EL (cell line): ENCODE measurements at regions not wholly inside any gene's neighbourhood (a gene's known extent, or its start where the extent isn't known, plus 50 kb on each side); places are given as distances from the start of the nearest gene placed in this dataset.
A peak's percentile ranks its signal among the peaks of the same experiment; 100 is the strongest.
"Not testable (repeated sequence)": the region's sequence is repeated elsewhere in the genome, so short reads cannot be mapped to it uniquely, and the experiment has no call there.

Source experiments
- DNase-seq: peaks from one replicate; pipeline ENCODE4 v3.0.0-alpha.2; 2016

- not testable (repeated sequence) for DNase-seq
Measured at GRCh38 chr4:10388146-10388545, 69.1 kb downstream of the ZNF518B start.

GRCh38 chr4:10385994-10386394 is 71.2 kb downstream of the ZNF518B start:
- DNase-seq = no peak

GRCh38 chr4:10384974-10385373 is 72.3 kb downstream of the ZNF518B start:
- DNase-seq = no peak

- DNase-seq = no peak
Measured at GRCh38 chr4:10383417-10383816, 73.8 kb downstream of the ZNF518B start.

GRCh38 chr4:10382171-10382570 is 75.1 kb downstream of the ZNF518B start:
- not testable (repeated sequence) for DNase-seq

- DNase-seq = no peak
Measured at GRCh38 chr4:10381146-10381545, 76.1 kb downstream of the ZNF518B start.

- DNase-seq = no peak
Measured at GRCh38 chr4:10380735-10381134, 76.5 kb downstream of the ZNF518B start.

- DNase-seq = peak; percentile 70
Measured at GRCh38 chr4:10371869-10372471, 85.3 kb downstream of the ZNF518B start.

- DNase-seq = no peak
Measured at GRCh38 chr4:10371121-10371520, 86.1 kb downstream of the ZNF518B start.

- no peak for DNase-seq
Measured at GRCh38 chr4:10369517-10369916, 87.7 kb downstream of the ZNF518B start.

- no peak for DNase-seq
Measured at GRCh38 chr4:10366628-10367027, 90.6 kb downstream of the ZNF518B start.

GRCh38 chr4:10364194-10364593 is 93.0 kb downstream of the ZNF518B start:
- no peak for DNase-seq

GRCh38 chr4:10354746-10355145 is 102.5 kb downstream of the ZNF518B start:
- no peak for DNase-seq

GRCh38 chr4:10354225-10354624 is 103.0 kb downstream of the ZNF518B start:
- DNase-seq = no peak

GRCh38 chr4:10353110-10353509 is 104.1 kb downstream of the ZNF518B start:
- DNase-seq = no peak

- no peak for DNase-seq
Measured at GRCh38 chr4:10348241-10348640, 109.0 kb downstream of the ZNF518B start.

- no peak for DNase-seq
Measured at GRCh38 chr4:10347815-10348214, 109.4 kb downstream of the ZNF518B start.

- no peak for DNase-seq
Measured at GRCh38 chr4:10347281-10347795, 109.9 kb downstream of the ZNF518B start.

- DNase-seq = peak; percentile 72
Measured at GRCh38 chr4:10346023-10346422, 111.2 kb downstream of the ZNF518B start.

GRCh38 chr4:10345381-10345784 is 111.8 kb downstream of the ZNF518B start:
- no peak for DNase-seq

- no peak for DNase-seq
Measured at GRCh38 chr4:10344824-10345223, 112.4 kb downstream of the ZNF518B start.

- DNase-seq = no peak
Measured at GRCh38 chr4:10343656-10344055, 113.6 kb downstream of the ZNF518B start.

GRCh38 chr4:10342866-10343265 is 114.4 kb downstream of the ZNF518B start:
- DNase-seq = no peak

- peak; percentile 95 for DNase-seq
Measured at GRCh38 chr4:10336471-10336870, 120.8 kb downstream of the ZNF518B start.

- DNase-seq = no peak
Measured at GRCh38 chr4:10335050-10335449, 122.2 kb downstream of the ZNF518B start.
